GM23338 (cell line): ENCODE measurements at regions not wholly inside any gene's neighbourhood (a gene's known extent, or its start where the extent isn't known, plus 50 kb on each side); places are given as distances from the start of the nearest gene placed in this dataset.

Source experiments
- ATAC-seq: fragments of 200-7000 bp; cut with Tn5 transposase; 3 replicates; pipeline ENCODE4 v1.9.1; 2020
- DNase-seq: peaks from one replicate; pipeline ENCODE4 v3.0.0-alpha.2; 2015; ENCODE audit warnings: low spot score
- H2AFZ ChIP-seq: fragments of 200-600 bp; sonication (generic); 2 replicates; pipeline ENCODE4 v1.8.0; 2016; ENCODE audit warnings: antibody characterized with exemption, mild to moderate bottlenecking, moderate library complexity
- H3F3A ChIP-seq: fragments of 200-600 bp; sonication (generic); replicated peaks from 2 replicates; pipeline ENCODE4 v1.8.0; 2017; ENCODE audit warnings: antibody characterized with exemption, mixed run types, low read depth
- H3K27ac ChIP-seq: fragments of 200-600 bp; sonication (generic); 2 replicates; pipeline ENCODE4 v1.6.1; 2016; ENCODE audit warnings: low read depth
- H3K27me3 ChIP-seq: fragments of 200-600 bp; sonication (generic); 2 replicates; pipeline ENCODE4 v1.8.0; 2016; ENCODE audit warnings: mild to moderate bottlenecking, mixed run types, moderate library complexity; ENCODE audit not compliant: insufficient read depth
- H3K36me3 ChIP-seq: fragments of 200-600 bp; sonication (generic); 2 replicates; pipeline ENCODE4 v1.8.0; 2016; ENCODE audit warnings: mild to moderate bottlenecking; ENCODE audit not compliant: insufficient read depth
- H3K4me1 ChIP-seq: fragments of 200-600 bp; sonication (generic); 2 replicates; pipeline ENCODE4 v1.8.0; 2016; ENCODE audit warnings: mild to moderate bottlenecking, moderate library complexity; ENCODE audit not compliant: insufficient read depth
- H3K4me2 ChIP-seq: fragments of 200-600 bp; sonication (generic); 2 replicates; pipeline ENCODE4 v1.7.1; 2017; ENCODE audit warnings: mixed run types
- H3K4me3 ChIP-seq: fragments of 200-600 bp; sonication (generic); 2 replicates; pipeline ENCODE4 v1.6.1; 2016; ENCODE audit warnings: mixed run types
- H3K79me2 ChIP-seq: fragments of 200-600 bp; sonication (generic); replicated peaks from 2 replicates; pipeline ENCODE4 v1.8.0; 2017; ENCODE audit warnings: mild to moderate bottlenecking; ENCODE audit not compliant: insufficient read depth
- H3K9me2 ChIP-seq: fragments of 200-600 bp; sonication (generic); 2 replicates; pipeline ENCODE4 v1.8.0; 2017; ENCODE audit not compliant: insufficient read depth
- H4K20me1 ChIP-seq: fragments of 200-600 bp; sonication (generic); replicated peaks from 2 replicates; pipeline ENCODE4 v1.8.0; 2017; ENCODE audit warnings: mild to moderate bottlenecking; ENCODE audit not compliant: insufficient read depth
- H3K27ac Mint-ChIP-seq: 2 replicates; pipeline ENCODE4 v1.8.0; 2020; ENCODE audit warnings: inconsistent platforms, mild to moderate bottlenecking, moderate library complexity, mixed read lengths
- H3K27me3 Mint-ChIP-seq: 3 replicates; pipeline ENCODE4 v1.8.0; 2022; ENCODE audit warnings: low read depth, mild to moderate bottlenecking, moderate library complexity, mixed read lengths, inconsistent platforms; ENCODE audit not compliant: insufficient read depth, poor library complexity
- H3K36me3 Mint-ChIP-seq: 3 replicates; pipeline ENCODE4 v1.8.0; 2021; ENCODE audit warnings: low read depth, mild to moderate bottlenecking, inconsistent platforms, moderate library complexity, mixed read lengths
- H3K4me1 Mint-ChIP-seq: 3 replicates; pipeline ENCODE4 v1.8.0; 2020; ENCODE audit warnings: mild to moderate bottlenecking, inconsistent platforms, mixed read lengths
- H3K4me3 Mint-ChIP-seq: 3 replicates; pipeline ENCODE4 v1.8.0; 2021; ENCODE audit warnings: moderate library complexity, mild to moderate bottlenecking, inconsistent platforms, mixed read lengths
- H3K9me3 Mint-ChIP-seq: 3 replicates; pipeline ENCODE4 v1.8.0; 2020; ENCODE audit warnings: moderate library complexity, mild to moderate bottlenecking, inconsistent platforms, mixed read lengths
- CREB1 ChIP-seq: fragments of 250-450 bp; sonication (Bioruptor Pico); IDR thresholded peaks from 2 replicates; pipeline ENCODE4 v1.5.0; 2020; ENCODE audit warnings: low read depth, mild to moderate bottlenecking, moderate library complexity
- EZH2phosphoT487 ChIP-seq: fragments of 200-600 bp; sonication (generic); IDR thresholded peaks from one replicate; pipeline ENCODE4 v1.8.1; 2018; ENCODE audit warnings: antibody characterized with exemption; ENCODE audit not compliant: unreplicated experiment
- JUNB ChIP-seq: IDR thresholded peaks from one replicate; pipeline ENCODE4 v1.6.1; 2016; ENCODE audit warnings: antibody characterized with exemption; ENCODE audit not compliant: unreplicated experiment
- ZNF114 ChIP-seq: fragments of 250-450 bp; sonication (Bioruptor Pico); IDR thresholded peaks from 2 replicates; pipeline ENCODE4 v1.5.0; 2020; ENCODE audit warnings: mild to moderate bottlenecking, moderate library complexity
- ZNF331 ChIP-seq: fragments of 250-450 bp; sonication (Bioruptor Pico); IDR thresholded peaks from 2 replicates; pipeline ENCODE4 v1.5.0; 2020; ENCODE audit warnings: low read depth, mild to moderate bottlenecking, moderate library complexity
- TF ChIP-seq, protein P1 (sequence below): IDR thresholded peaks from 2 replicates; pipeline ENCODE4 v1.6.1; 2016; ENCODE audit warnings: antibody characterized with exemption
- TF ChIP-seq, protein P2 (sequence below), 2 experiments: fragments of 200-600 bp in 1 of 2; sonication (generic) in 1 of 2; conservative IDR thresholded peaks; 2 replicates each; pipeline versions ENCODE4 v1.5.1 to v1.6.1; 2016 to 2017; ENCODE audit warnings: antibody characterized with exemption in 2 of 2, low read depth in 2 of 2, mild to moderate bottlenecking in 2 of 2, moderate library complexity in 1 of 2
- TF ChIP-seq, protein P3 (sequence below): fragments of 250-450 bp; sonication (Bioruptor Pico); IDR thresholded peaks from 2 replicates; pipeline ENCODE4 v1.5.0; 2020; ENCODE audit warnings: mild to moderate bottlenecking, moderate library complexity

DNA sequence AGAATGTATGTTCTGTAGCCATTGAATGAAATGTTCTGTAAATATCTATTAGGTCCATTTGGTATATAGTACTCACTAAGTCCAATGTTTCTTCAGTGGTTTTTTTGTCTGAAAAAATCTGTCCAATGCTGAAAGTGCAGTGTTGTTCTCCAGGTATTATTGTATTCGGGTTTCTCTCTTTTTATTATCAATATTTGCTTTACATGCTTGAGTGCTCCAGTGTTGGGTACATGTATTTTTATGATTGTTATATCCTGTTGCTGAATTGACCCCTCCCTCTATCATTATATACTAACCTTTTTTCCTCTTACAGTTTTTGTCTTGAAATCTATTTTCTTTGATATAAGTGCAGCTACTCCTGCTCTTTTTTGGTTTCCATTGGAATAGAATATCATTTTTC lies 382.2 kb downstream of the CCER1 start:
- Histone ChIP-seq H3K4me2 (no peak overlapping the region), H3K36me3 (no peaks in the 10 kb centered on the region), H3K27ac (no peak overlapping the region), H3K27me3 (no peaks in the 10 kb centered on the region), H3K79me2 (no peaks in the 10 kb centered on the region), H3F3A (no peaks in the 10 kb centered on the region), H2AFZ (no peak overlapping the region), H3K9me2 (peaks cover 5% of the 10 kb centered on the region), H3K4me1 (no peaks in the 10 kb centered on the region), H3K4me3 (no peak overlapping the region), H4K20me1 (no peaks in the 10 kb centered on the region)
- DNase-seq (no peak), ATAC-seq (no peak)
- Mint-ChIP-seq H3K4me1 (no peaks in the 10 kb centered on the region), H3K4me3 (no peak overlapping the region), H3K36me3 (no peaks in the 10 kb centered on the region), H3K9me3 (peaks cover 4% of the 10 kb centered on the region; the same call in 2 of the 3 replicates), H3K27ac (no peak overlapping the region), H3K27me3 (peaks cover 2% of the 10 kb centered on the region)
- TF ChIP-seq EZH2phosphoT487, result no peak
- no peak for TF ChIP-seq ZNF331 (CRISPR knock-in tag)
- TF ChIP-seq, protein P1, sequence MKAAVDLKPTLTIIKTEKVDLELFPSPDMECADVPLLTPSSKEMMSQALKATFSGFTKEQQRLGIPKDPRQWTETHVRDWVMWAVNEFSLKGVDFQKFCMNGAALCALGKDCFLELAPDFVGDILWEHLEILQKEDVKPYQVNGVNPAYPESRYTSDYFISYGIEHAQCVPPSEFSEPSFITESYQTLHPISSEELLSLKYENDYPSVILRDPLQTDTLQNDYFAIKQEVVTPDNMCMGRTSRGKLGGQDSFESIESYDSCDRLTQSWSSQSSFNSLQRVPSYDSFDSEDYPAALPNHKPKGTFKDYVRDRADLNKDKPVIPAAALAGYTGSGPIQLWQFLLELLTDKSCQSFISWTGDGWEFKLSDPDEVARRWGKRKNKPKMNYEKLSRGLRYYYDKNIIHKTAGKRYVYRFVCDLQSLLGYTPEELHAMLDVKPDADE, result no peak
- TF ChIP-seq ZNF114, result no peak
- TF ChIP-seq JUNB, result no peak
- TF ChIP-seq, protein P2, sequence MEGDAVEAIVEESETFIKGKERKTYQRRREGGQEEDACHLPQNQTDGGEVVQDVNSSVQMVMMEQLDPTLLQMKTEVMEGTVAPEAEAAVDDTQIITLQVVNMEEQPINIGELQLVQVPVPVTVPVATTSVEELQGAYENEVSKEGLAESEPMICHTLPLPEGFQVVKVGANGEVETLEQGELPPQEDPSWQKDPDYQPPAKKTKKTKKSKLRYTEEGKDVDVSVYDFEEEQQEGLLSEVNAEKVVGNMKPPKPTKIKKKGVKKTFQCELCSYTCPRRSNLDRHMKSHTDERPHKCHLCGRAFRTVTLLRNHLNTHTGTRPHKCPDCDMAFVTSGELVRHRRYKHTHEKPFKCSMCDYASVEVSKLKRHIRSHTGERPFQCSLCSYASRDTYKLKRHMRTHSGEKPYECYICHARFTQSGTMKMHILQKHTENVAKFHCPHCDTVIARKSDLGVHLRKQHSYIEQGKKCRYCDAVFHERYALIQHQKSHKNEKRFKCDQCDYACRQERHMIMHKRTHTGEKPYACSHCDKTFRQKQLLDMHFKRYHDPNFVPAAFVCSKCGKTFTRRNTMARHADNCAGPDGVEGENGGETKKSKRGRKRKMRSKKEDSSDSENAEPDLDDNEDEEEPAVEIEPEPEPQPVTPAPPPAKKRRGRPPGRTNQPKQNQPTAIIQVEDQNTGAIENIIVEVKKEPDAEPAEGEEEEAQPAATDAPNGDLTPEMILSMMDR (conservative IDR thresholded peaks at IDR 0.05; ENCODE audit: low read depth in 2 of 2), result no peak
- TF ChIP-seq CREB1 (CRISPR knock-in tag), result no peak
- TF ChIP-seq, protein P3, sequence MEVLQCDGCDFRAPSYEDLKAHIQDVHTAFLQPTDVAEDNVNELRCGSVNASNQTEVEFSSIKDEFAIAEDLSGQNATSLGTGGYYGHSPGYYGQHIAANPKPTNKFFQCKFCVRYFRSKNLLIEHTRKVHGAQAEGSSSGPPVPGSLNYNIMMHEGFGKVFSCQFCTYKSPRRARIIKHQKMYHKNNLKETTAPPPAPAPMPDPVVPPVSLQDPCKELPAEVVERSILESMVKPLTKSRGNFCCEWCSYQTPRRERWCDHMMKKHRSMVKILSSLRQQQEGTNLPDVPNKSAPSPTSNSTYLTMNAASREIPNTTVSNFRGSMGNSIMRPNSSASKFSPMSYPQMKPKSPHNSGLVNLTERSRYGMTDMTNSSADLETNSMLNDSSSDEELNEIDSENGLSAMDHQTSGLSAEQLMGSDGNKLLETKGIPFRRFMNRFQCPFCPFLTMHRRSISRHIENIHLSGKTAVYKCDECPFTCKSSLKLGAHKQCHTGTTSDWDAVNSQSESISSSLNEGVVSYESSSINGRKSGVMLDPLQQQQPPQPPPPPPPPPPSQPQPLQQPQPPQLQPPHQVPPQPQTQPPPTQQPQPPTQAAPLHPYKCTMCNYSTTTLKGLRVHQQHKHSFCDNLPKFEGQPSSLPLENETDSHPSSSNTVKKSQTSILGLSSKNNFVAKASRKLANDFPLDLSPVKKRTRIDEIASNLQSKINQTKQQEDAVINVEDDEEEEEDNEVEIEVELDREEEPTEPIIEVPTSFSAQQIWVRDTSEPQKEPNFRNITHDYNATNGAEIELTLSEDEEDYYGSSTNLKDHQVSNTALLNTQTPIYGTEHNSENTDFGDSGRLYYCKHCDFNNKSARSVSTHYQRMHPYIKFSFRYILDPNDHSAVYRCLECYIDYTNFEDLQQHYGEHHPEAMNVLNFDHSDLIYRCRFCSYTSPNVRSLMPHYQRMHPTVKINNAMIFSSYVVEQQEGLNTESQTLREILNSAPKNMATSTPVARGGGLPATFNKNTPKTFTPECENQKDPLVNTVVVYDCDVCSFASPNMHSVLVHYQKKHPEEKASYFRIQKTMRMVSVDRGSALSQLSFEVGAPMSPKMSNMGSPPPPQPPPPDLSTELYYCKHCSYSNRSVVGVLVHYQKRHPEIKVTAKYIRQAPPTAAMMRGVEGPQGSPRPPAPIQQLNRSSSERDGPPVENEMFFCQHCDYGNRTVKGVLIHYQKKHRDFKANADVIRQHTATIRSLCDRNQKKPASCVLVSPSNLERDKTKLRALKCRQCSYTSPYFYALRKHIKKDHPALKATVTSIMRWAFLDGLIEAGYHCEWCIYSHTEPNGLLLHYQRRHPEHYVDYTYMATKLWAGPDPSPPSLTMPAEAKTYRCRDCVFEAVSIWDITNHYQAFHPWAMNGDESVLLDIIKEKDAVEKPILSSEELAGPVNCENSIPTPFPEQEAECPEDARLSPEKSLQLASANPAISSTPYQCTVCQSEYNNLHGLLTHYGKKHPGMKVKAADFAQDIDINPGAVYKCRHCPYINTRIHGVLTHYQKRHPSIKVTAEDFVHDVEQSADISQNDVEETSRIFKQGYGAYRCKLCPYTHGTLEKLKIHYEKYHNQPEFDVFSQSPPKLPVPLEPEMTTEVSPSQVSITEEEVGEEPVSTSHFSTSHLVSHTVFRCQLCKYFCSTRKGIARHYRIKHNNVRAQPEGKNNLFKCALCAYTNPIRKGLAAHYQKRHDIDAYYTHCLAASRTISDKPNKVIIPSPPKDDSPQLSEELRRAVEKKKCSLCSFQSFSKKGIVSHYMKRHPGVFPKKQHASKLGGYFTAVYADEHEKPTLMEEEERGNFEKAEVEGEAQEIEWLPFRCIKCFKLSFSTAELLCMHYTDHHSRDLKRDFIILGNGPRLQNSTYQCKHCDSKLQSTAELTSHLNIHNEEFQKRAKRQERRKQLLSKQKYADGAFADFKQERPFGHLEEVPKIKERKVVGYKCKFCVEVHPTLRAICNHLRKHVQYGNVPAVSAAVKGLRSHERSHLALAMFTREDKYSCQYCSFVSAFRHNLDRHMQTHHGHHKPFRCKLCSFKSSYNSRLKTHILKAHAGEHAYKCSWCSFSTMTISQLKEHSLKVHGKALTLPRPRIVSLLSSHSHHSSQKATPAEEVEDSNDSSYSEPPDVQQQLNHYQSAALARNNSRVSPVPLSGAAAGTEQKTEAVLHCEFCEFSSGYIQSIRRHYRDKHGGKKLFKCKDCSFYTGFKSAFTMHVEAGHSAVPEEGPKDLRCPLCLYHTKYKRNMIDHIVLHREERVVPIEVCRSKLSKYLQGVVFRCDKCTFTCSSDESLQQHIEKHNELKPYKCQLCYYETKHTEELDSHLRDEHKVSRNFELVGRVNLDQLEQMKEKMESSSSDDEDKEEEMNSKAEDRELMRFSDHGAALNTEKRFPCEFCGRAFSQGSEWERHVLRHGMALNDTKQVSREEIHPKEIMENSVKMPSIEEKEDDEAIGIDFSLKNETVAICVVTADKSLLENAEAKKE (CRISPR knock-in tag), result no peak
